ENCODE measurements at regions not wholly inside any gene's neighbourhood (a gene's known extent, or its start where the extent isn't known, plus 50 kb on each side); places are given as distances from the start of the nearest gene placed in this dataset.

- DNase-seq (ENCODE audit: low spot score): peak; percentile 27
These were observed 97.8 kb downstream of the ZNF674 start for GRCh38 chrX:46447384-46447783.

- peak; percentile 81 for DNase-seq (ENCODE audit: low spot score)
These were observed 98.4 kb downstream of the ZNF674 start for GRCh38 chrX:46446727-46447378.

GRCh38 chrX:46444011-46444410 is 101.2 kb downstream of the ZNF674 start:
- DNase-seq (ENCODE audit: low spot score): peak; percentile 93

GRCh38 chrX:46436744-46437143 is 108.5 kb downstream of the ZNF674 start:
- DNase-seq (ENCODE audit: low spot score): no peak

DNA sequence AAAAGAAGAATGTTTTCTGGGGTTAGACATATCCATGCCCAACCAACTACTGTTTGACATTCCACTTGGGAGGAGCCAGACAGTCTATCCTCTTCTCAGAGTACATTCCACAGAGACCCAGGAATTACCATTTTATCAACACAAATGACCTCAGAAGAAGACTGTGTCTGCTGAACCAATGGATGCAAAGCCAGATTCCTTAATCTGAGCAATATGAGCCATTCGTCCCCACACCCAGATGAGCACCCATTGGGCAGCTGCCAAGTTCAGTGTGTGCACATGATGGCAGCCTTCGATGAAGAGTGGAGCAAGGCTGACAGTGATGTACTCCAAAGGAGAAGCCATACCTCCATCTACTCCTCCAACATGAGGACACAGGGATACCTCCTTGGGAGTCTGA is 111.3 kb downstream of the ZNF674 start:
- DNase-seq (ENCODE audit: low spot score): no peak

GRCh38 chrX:46408553-46409407 is 136.4 kb downstream of the ZNF674 start:
- DNase-seq (ENCODE audit: low spot score): peak; percentile 68

DNA sequence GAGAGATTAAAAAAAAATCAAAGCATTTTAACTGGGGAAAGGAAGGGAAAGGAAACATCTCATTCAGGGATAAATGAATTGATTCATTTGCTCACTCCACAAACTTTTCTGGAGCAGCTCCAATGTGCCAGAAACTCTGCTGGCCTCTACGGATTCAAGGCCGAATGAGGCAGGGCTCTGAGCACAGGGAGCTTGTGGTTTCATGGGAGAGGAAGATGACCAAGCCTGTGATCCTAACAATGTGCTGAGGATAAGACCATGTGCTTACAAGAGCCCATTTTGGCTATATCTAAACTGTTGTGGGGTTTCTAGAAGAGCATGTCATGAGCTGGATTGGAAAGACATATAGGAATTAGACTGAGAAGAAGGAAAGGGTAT is 137.5 kb downstream of the ZNF674 start:
- peak; percentile 5 for DNase-seq (ENCODE audit: low spot score)

DNA sequence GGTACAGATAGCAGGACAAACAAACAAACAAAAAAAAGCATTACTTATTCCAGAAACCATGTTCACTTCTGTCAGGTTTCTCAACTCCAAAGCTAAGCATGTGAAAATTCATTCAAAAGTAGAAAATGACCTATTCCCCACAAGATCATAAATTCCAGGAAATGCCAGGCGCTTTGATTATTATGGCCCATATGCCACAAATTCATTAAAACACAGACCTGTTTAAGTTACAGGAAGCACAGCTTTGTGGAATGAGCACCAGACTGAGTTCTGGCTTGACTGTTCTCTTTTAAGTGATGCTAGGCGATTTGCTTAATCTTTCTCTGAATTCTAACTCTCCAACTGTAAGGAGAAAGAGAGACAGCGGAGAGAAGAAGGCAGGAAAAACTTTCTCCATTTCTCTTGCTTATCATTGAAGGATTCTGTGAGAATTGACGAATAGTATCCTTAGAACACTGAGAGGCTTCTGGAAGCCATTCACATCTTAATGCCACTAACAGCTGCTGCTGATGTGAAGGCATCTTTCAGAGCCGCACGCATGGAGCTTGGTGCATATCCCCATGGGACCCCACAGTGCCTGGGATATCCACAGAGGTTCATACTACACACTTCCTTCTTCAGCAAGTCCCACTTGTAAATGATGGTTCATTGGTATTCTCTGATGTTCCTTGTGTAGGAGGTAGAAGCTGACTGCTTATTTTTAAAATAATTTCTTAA is 138.0 kb downstream of the ZNF674 start:
- DNase-seq (ENCODE audit: low spot score): no peak

GRCh38 chrX:46404774-46405173 is 140.4 kb downstream of the ZNF674 start:
- DNase-seq (ENCODE audit: low spot score): peak; percentile 61

DNA sequence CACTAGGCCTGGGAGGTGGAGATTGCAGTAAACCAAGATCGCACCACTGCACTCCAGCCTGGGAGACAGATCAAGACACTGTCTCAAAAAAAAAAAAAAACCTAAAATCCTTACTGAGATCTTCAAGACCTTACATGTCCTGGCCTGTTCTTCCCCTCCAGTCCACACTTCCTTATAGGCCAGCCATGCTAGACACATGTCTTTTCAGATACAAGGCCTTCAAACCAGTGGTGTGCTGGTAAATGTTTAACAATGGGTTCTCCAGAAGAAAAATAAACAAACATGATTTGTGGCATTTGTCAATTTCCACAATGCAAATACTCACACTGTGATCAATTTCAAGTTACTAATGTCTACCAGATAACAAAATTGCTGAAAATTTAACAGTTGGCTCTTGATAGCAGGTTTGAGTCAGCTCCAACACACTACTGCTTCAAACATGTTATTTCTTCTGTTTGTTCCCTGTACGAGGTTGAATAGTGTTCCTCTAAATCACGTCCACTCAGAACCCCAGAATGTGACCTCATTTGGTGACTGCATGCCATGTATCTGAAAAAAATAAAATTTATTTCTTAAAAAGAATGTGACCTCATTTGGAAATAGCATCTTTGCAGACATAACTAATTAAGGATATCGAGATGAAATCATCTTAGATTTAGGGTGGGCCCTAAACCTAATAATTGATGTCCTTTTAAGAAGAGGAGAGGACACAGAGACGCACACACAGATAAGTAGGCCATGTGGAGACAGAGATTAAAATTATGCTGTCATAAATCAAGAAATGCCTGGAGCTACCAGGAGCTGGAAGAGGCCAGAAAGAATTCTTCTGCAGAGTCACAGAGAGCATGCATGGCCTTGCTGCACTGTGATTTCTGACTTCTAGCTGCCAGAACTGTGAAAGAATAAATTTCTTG is 144.4 kb downstream of the ZNF674 start:
- DNase-seq (ENCODE audit: low spot score): no peak

GRCh38 chrX:46398874-46399273 is 146.3 kb downstream of the ZNF674 start:
- no peak for DNase-seq (ENCODE audit: low spot score)

DNA sequence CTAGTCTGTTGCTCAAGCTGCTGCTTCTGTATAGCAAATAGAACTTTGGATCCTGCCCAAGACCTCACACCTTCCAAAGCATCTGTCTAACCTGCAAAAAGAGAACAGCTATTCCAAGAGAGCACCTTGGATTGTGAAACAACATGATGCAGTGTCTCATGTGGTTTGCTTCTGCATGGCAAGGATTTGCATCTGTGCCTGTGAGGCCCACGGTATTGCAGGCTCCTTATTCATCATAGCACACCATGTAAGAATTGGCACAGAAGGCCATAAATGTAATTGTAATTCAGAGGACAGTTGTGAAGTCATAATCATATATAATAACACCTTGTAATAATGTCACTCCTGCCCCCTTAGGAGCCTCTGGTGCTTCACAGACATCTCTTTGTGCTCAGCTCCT is 147.1 kb downstream of the ZNF674 start:
- DNase-seq (ENCODE audit: low spot score): no peak

GRCh38 chrX:46386511-46386910 is 158.7 kb downstream of the ZNF674 start:
- DNase-seq (ENCODE audit: low spot score): no peak

GRCh38 chrX:46383006-46383405 is 162.2 kb downstream of the ZNF674 start:
- DNase-seq (ENCODE audit: low spot score): no peak

- no peak for DNase-seq (ENCODE audit: low spot score)
These were observed 162.6 kb downstream of the ZNF674 start for GRCh38 chrX:46382595-46382994.

GRCh38 chrX:46381630-46382029 is 163.6 kb downstream of the ZNF674 start:
- peak; percentile 25 for DNase-seq (ENCODE audit: low spot score)

DNA sequence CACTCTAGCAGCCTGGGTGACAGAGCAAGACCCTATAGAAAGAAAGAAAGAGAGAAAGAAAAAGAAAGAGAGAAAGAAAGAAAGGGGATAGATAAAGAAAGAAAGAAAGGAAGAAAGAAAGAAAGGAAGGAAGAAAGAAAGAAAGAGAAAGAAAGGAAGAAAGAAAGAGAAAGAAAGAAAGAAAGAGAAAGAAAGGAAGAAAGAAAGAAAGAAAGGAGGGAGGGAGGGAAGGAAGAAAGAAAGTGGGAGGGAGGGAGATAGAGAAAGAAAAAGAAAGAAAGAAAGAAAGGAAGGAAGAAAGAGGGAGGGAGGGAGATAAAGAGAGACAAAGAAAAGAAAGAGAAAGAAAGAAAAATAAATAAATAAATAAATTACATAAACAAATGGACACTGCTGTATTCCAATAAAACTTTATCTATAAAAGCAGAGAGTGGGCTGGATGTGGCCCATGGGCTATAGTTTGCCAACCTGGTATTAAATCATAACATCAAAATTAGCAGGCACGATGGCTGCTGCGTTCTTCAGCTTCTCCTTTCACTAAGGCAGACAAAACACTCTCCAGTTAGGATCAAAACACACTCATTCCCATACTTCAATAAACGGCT is 165.0 kb downstream of the ZNF674 start:
- no peak for DNase-seq (ENCODE audit: low spot score)

GRCh38 chrX:46376246-46376885 is 168.9 kb downstream of the ZNF674 start:
- peak; percentile 70 for DNase-seq (ENCODE audit: low spot score)

- no peak for DNase-seq (ENCODE audit: low spot score)
These were observed 169.4 kb downstream of the ZNF674 start for GRCh38 chrX:46375831-46376230.

GRCh38 chrX:46374371-46374770 is 170.8 kb downstream of the ZNF674 start:
- DNase-seq (ENCODE audit: low spot score): no peak

DNA sequence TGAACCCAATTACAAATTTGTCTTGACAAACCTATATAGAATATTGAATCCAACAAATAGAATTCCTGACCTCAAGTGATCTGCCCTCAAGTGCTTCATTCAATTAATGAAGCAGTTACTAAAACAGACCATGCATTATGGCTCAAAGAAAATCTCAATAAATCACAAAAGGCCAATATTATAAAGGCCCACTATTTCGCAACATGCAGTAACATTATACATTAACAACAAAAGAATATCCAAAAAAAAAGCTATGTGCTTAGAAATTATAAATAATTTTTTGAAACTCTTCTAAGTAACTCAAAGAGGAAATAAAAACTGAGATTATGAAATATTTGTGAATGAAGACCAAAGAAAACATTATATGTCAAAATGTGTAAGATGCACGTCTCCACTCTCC is 177.7 kb downstream of the ZNF674 start:
- no peak for DNase-seq (ENCODE audit: low spot score)

Data from kidney tubule cell (primary cell).